ENCODE measurements at regions not wholly inside any gene's neighbourhood (a gene's known extent, or its start where the extent isn't known, plus 50 kb on each side); places are given as distances from the start of the nearest gene placed in this dataset.

- TF ChIP-seq CTCF (conservative IDR thresholded peaks at IDR 0.05; ENCODE audit: low read depth, low read length): no peak
- Histone ChIP-seq H2AFZ (ENCODE audit: low read depth) (no peak overlapping the region), H3K27me3 (ENCODE audit: insufficient read depth, low read depth) (no peaks in the 10 kb centered on the region)
Measured at GRCh38 chr4:157558016-157558415, 337.5 kb downstream of the GRIA2 start.

DNA sequence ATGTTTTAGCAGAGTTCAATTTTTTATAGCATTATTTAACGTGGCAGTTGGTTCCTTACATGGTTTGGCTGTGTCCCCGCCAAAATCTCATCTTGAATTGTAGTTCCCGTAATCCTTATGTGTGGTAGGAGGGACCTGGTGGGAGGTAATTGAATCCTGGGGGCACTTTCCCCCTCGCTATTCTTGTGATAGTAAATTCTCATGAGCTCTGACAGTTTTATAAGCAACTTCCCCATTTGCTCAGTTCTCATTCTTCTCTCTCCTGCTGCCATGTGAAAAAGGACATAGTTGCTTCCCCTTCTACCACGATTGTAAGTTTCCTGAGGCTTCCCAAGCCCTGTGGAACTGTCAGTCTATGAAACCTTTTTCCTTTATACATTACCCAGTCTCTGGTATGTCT is 329.5 kb downstream of the GRIA2 start:
- H3K27me3 ChIP-seq (ENCODE audit: insufficient read depth, low read depth): no peaks in the 10 kb centered on the region
- no peak overlapping the region for H3K4me3 ChIP-seq (IDR thresholded peaks at IDR 0.05; ENCODE audit: insufficient read depth, low read depth, low read length)
- no peak for TF ChIP-seq CTCF (conservative IDR thresholded peaks at IDR 0.05; ENCODE audit: low read depth, low read length)
- no peaks in the 10 kb centered on the region for H4K20me1 ChIP-seq (ENCODE audit: insufficient read depth)
- no peak overlapping the region for H2AFZ ChIP-seq (ENCODE audit: low read depth)
- H3K36me3 ChIP-seq (ENCODE audit: insufficient read depth): no peaks in the 10 kb centered on the region
- no peak overlapping the region for H3K4me2 ChIP-seq
- no peaks in the 10 kb centered on the region for H3K79me2 ChIP-seq (ENCODE audit: insufficient read depth, low read depth)
- no peak overlapping the region for H3K9ac ChIP-seq
- H3K27ac ChIP-seq: no peak overlapping the region
- no peaks in the 10 kb centered on the region for H3K4me1 ChIP-seq (ENCODE audit: low read depth, poor library complexity, severe bottlenecking)

More at GRCh38 chr4:157558016-157558415, 337.5 kb downstream of the GRIA2 start:
- Histone ChIP-seq H3K4me1 (ENCODE audit: low read depth, poor library complexity, severe bottlenecking) (no peaks in the 10 kb centered on the region), H3K27ac (no peak overlapping the region), H3K36me3 (ENCODE audit: insufficient read depth) (no peaks in the 10 kb centered on the region), H3K79me2 (ENCODE audit: insufficient read depth, low read depth) (no peaks in the 10 kb centered on the region), H4K20me1 (ENCODE audit: insufficient read depth) (no peaks in the 10 kb centered on the region), H3K4me2 (no peak overlapping the region), H3K9ac (no peak overlapping the region), H3K4me3 (IDR thresholded peaks at IDR 0.05; ENCODE audit: insufficient read depth, low read depth, low read length) (no peak overlapping the region)

GRCh38 chr4:157527954-157528353 is 307.4 kb downstream of the GRIA2 start:
- Histone ChIP-seq H3K27ac (no peak overlapping the region), H3K4me1 (ENCODE audit: low read depth, poor library complexity, severe bottlenecking) (no peaks in the 10 kb centered on the region), H4K20me1 (ENCODE audit: insufficient read depth) (no peaks in the 10 kb centered on the region), H2AFZ (ENCODE audit: low read depth) (no peak overlapping the region), H3K4me2 (no peak overlapping the region), H3K27me3 (ENCODE audit: insufficient read depth, low read depth) (no peaks in the 10 kb centered on the region), H3K36me3 (ENCODE audit: insufficient read depth) (no peaks in the 10 kb centered on the region), H3K4me3 (IDR thresholded peaks at IDR 0.05; ENCODE audit: insufficient read depth, low read depth, low read length) (no peak overlapping the region), H3K79me2 (ENCODE audit: insufficient read depth, low read depth) (no peaks in the 10 kb centered on the region), H3K9ac (no peak overlapping the region)
- no peak for TF ChIP-seq CTCF (conservative IDR thresholded peaks at IDR 0.05; ENCODE audit: low read depth, low read length)

DNA sequence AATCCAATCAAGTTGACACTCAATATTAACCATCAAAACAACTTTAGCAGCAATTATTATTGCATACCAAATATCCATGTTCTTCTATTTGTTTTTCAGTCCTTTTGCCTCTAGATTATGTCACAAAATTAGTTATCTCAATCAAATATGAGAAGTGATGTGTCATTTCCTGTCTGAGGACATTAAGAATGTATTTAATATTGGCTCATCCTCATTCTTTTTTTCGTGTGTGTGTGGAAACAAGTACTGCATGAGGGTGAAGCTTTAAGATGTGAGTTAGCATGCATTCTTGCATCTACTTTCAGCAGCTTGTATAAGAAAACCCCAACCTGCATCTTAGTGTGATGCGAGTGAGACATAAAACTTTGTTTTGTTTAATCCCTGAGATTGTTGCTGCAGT is 301.4 kb downstream of the GRIA2 start:
- no peak for TF ChIP-seq CTCF (conservative IDR thresholded peaks at IDR 0.05; ENCODE audit: low read depth, low read length)
- Histone ChIP-seq H2AFZ (ENCODE audit: low read depth) (no peak overlapping the region; the same call in 1 of the 2 replicates), H3K4me2 (no peak overlapping the region), H3K9ac (no peak overlapping the region), H4K20me1 (ENCODE audit: insufficient read depth) (no peaks in the 10 kb centered on the region), H3K4me3 (IDR thresholded peaks at IDR 0.05; ENCODE audit: insufficient read depth, low read depth, low read length) (no peak overlapping the region), H3K79me2 (ENCODE audit: insufficient read depth, low read depth) (no peaks in the 10 kb centered on the region), H3K4me1 (ENCODE audit: low read depth, poor library complexity, severe bottlenecking) (no peaks in the 10 kb centered on the region), H3K36me3 (ENCODE audit: insufficient read depth) (no peaks in the 10 kb centered on the region; the same call in 1 of the 2 replicates), H3K27ac (no peak overlapping the region), H3K27me3 (ENCODE audit: insufficient read depth, low read depth) (no peaks in the 10 kb centered on the region)
